Activated CD8-positive, alpha-beta T cell treated with anti-CD3 and anti-CD28 coated beads for 36 hours (primary cell): ENCODE measurements at regions not wholly inside any gene's neighbourhood (a gene's known extent, or its start where the extent isn't known, plus 50 kb on each side); places are given as distances from the start of the nearest gene placed in this dataset.
A peak's percentile ranks its signal among the peaks of the same experiment; 100 is the strongest.

Experiments used
- ATAC-seq: fragments of 200-7000 bp; cut with Tn5 transposase; one replicate; pipeline ENCODE4 v1.10.0; 2021; ENCODE audit warnings: mild to moderate bottlenecking, moderate library complexity
- CTCF ChIA-PET: fragments of 350-600 bp; sonication (Branson Sonifier 250); formaldehyde crosslinking; loops from one replicate; lab custom pipeline; 2021; ENCODE audit warnings: antibody characterized with exemption; lab: Charles Lee
- POLR2A ChIA-PET: fragments of 350-600 bp; sonication (Branson Sonifier 250); formaldehyde crosslinking; loops from one replicate; lab custom pipeline; 2021; ENCODE audit warnings: antibody characterized with exemption; lab: Charles Lee
- DNase-seq: peaks from one replicate; pipeline ENCODE4 v3.0.0-alpha.2; 2020
- H3K27ac Mint-ChIP-seq: one replicate; pipeline ENCODE4 v1.8.0; 2021; ENCODE audit warnings: mild to moderate bottlenecking, mixed read lengths
- H3K27me3 Mint-ChIP-seq: one replicate; pipeline ENCODE4 v1.8.0; 2021; ENCODE audit warnings: mixed read lengths
- H3K36me3 Mint-ChIP-seq: one replicate; pipeline ENCODE4 v1.8.0; 2021; ENCODE audit warnings: low read depth, mixed read lengths
- H3K4me1 Mint-ChIP-seq: one replicate; pipeline ENCODE4 v1.8.0; 2021; ENCODE audit warnings: low read depth, mixed read lengths
- H3K4me3 Mint-ChIP-seq: one replicate; pipeline ENCODE4 v1.8.0; 2021; ENCODE audit warnings: mild to moderate bottlenecking, moderate library complexity, mixed read lengths
- H3K9me3 Mint-ChIP-seq: one replicate; pipeline ENCODE4 v1.8.0; 2021; ENCODE audit warnings: mixed read lengths
- intact Hi-C: fragments of 100-400 bp; cut with micrococcal nuclease; formaldehyde crosslinking; loops from one replicate; pipeline ENCODE4 v1.10.0; 2022
- TF ChIP-seq, protein P1 (sequence below): fragments of 200-600 bp; IDR thresholded peaks from one replicate; pipeline ENCODE4 v1.8.0; 2022; ENCODE audit warnings: antibody characterized with exemption, mild to moderate bottlenecking

GRCh38 chr3:43198791-43199644, 87.3 kb upstream of the SNRK start:
- POLR2A ChIA-PET, result interaction anchor here (1.2 kb wide), 1 partner anchor 16 kb away, joined by 3 read pairs; no protein-coding TSS in a partner anchor
- no peak overlapping the region for H3K4me3 Mint-ChIP-seq
- H3K9me3 Mint-ChIP-seq, result peaks cover 2% of the 10 kb centered on the region
- TF ChIP-seq, protein P1, sequence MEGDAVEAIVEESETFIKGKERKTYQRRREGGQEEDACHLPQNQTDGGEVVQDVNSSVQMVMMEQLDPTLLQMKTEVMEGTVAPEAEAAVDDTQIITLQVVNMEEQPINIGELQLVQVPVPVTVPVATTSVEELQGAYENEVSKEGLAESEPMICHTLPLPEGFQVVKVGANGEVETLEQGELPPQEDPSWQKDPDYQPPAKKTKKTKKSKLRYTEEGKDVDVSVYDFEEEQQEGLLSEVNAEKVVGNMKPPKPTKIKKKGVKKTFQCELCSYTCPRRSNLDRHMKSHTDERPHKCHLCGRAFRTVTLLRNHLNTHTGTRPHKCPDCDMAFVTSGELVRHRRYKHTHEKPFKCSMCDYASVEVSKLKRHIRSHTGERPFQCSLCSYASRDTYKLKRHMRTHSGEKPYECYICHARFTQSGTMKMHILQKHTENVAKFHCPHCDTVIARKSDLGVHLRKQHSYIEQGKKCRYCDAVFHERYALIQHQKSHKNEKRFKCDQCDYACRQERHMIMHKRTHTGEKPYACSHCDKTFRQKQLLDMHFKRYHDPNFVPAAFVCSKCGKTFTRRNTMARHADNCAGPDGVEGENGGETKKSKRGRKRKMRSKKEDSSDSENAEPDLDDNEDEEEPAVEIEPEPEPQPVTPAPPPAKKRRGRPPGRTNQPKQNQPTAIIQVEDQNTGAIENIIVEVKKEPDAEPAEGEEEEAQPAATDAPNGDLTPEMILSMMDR, result no peak
- no peaks in the 10 kb centered on the region for H3K36me3 Mint-ChIP-seq
- ATAC-seq, result no peak
- CTCF ChIA-PET, result interaction anchor here (0.9 to 2.1 kb wide), 4 partner anchors 15 to 190 kb away, joined by 3 to 5 read pairs (median 3); no protein-coding TSS in a partner anchor
- intact Hi-C loops, result no loop called here
- peak overlapping the region; percentile 61 for H3K27ac Mint-ChIP-seq
- DNase-seq, result no peak
- H3K4me1 Mint-ChIP-seq, result peaks cover 55% of the 10 kb centered on the region
- no peaks in the 10 kb centered on the region for H3K27me3 Mint-ChIP-seq

DNA sequence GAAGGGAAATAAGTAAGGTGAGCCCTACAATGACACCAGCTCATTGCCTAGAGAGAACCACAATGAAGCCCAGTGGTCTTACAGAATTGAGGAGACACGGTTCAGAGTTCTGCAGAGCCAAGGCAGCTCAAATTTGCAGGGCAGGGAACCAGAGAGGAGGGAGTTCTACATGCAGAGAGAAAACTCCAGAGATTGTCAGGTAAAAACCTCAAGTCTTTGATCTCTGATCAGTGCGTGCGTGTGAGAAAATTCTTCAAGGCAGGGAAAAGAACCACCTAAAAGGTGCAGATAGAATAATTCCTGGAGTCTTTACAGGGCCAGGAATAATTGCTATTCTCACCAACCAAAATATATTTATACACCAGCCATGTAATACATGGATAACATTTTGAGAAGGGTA, 88.0 kb upstream of the SNRK start:
- Mint-ChIP-seq H3K27me3 (no peaks in the 10 kb centered on the region), H3K4me1 (peaks cover 61% of the 10 kb centered on the region), H3K27ac (peak overlapping the region; percentile 19)

DNA sequence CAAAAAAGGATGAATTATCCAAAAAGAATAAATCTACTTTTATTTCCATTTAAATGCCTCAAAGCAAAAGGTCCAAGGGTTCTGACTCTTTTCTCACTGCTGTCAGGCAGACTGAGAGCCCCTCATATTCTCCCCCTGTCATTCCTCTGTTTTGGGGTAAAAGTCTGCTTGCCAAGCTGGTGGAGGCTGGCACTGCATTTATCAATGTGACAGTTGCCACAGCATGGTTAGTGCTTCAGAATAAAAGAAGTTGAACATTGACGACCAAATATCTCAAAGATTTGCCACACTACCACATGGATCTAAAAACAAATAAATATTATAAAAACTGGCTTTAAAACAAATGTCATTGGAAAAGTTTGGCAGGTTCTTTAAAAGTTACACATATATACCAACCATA, 89.2 kb upstream of the SNRK start:
- no peak overlapping the region for H3K27ac Mint-ChIP-seq
- H3K4me1 Mint-ChIP-seq, result peaks cover 72% of the 10 kb centered on the region
- POLR2A ChIA-PET, result interaction anchor here (0.6 kb wide), 1 partner anchor 15 kb away, joined by 5 read pairs; no protein-coding TSS in a partner anchor
- DNase-seq (no peak), ATAC-seq (no peak)
- no peaks in the 10 kb centered on the region for H3K36me3 Mint-ChIP-seq
- H3K4me3 Mint-ChIP-seq, result no peak overlapping the region
- H3K27me3 Mint-ChIP-seq, result no peaks in the 10 kb centered on the region
- peaks cover 2% of the 10 kb centered on the region for H3K9me3 Mint-ChIP-seq
- TF ChIP-seq, protein P1, result no peak
- intact Hi-C loops, result no loop called here
- CTCF ChIA-PET, result no interaction called here

More for the DNA sequence above, 88.0 kb upstream of the SNRK start:
- TF ChIP-seq, protein P1, result no peak
- ATAC-seq (no peak), DNase-seq (no peak)
- H3K9me3 Mint-ChIP-seq, result peaks cover 2% of the 10 kb centered on the region
- POLR2A ChIA-PET, result interaction anchor here (0.6 kb wide), 1 partner anchor 29 kb away, joined by 3 read pairs; no protein-coding TSS in a partner anchor
- no peaks in the 10 kb centered on the region for H3K36me3 Mint-ChIP-seq
- H3K4me3 Mint-ChIP-seq, result no peak overlapping the region
- CTCF ChIA-PET, result interaction anchor here (1.0 to 2.1 kb wide), 3 partner anchors 15 to 36 kb away, joined by 3 to 5 read pairs (median 4); no protein-coding TSS in a partner anchor
- intact Hi-C loops, result no loop called here

DNA sequence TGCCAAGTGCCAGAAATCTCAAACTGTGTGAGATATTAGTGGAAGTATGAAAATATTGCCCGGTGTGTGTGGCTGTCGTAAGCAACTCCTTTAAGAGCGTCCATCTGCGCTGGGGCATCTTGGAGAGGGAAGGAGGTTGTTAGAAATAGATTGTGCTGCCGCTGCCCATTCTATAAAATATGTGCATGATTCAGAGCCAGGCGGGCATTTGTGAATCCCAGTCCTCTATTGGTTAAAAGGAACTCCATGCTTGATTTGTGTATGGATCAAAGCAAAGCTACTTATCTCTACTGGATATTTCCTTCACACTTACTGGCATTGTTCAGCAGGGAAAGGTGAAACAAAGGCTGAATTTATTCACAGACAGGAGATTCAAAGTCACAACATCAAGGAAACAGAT, 89.6 kb upstream of the SNRK start:
- H3K27me3 Mint-ChIP-seq, result no peaks in the 10 kb centered on the region
- no peak for DNase-seq
- ChIA-PET CTCF (no interaction called here), POLR2A (no interaction called here)
- H3K4me1 Mint-ChIP-seq, result peaks cover 76% of the 10 kb centered on the region
- intact Hi-C loops, result no loop called here
- no peak overlapping the region for H3K4me3 Mint-ChIP-seq
- H3K27ac Mint-ChIP-seq, result no peak overlapping the region
- ATAC-seq, result no peak
- H3K36me3 Mint-ChIP-seq, result no peaks in the 10 kb centered on the region
- peaks cover 2% of the 10 kb centered on the region for H3K9me3 Mint-ChIP-seq
- TF ChIP-seq, protein P1, result no peak

DNA sequence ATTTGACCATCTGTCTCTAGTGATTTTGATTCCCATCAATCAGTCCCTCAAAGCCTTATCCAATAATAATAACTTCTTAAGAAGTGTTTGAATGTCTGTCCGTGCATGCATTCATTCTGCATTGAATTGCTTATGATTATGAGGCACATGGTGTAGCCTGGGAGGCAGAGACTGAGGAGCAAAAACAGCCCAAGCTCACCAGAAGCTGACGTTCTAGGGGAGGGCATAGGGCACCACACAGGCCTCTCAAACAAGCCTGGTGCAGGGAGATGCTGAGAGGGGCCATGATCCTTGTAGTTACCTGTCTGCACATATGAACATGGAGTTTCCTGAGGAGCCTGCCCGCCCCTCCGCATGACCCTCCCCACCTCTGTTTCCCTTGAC, 89.2 kb upstream of the POMGNT2 start:
- ATAC-seq, result peak; percentile 28
- CTCF ChIA-PET, result no interaction called here
- TF ChIP-seq, protein P1, result no peak

More for the DNA sequence above, 89.2 kb upstream of the POMGNT2 start:
- DNase-seq, result no peak
- H3K9me3 Mint-ChIP-seq, result peaks cover 2% of the 10 kb centered on the region
- peak overlapping the region; percentile 91 for H3K27ac Mint-ChIP-seq
- intact Hi-C loops, result no loop called here
- no peaks in the 10 kb centered on the region for H3K27me3 Mint-ChIP-seq
- H3K36me3 Mint-ChIP-seq, result no peaks in the 10 kb centered on the region
- POLR2A ChIA-PET, result interaction anchor here (0.6 to 0.8 kb wide), 2 partner anchors 17 to 81 kb away, joined by 3 read pairs; no protein-coding TSS in a partner anchor
- H3K4me3 Mint-ChIP-seq, result no peak overlapping the region
- peaks cover 71% of the 10 kb centered on the region for H3K4me1 Mint-ChIP-seq
